HG03196 (cell line): ENCODE measurements at regions not wholly inside any gene's neighbourhood (a gene's known extent, or its start where the extent isn't known, plus 50 kb on each side); places are given as distances from the start of the nearest gene placed in this dataset.
"Not testable (repeated sequence)": the region's sequence is repeated elsewhere in the genome, so short reads cannot be mapped to it uniquely, and the experiment has no call there.

Experiments used
- ATAC-seq: cut with Tn5 transposase; IDR thresholded peaks from one replicate; pipeline ENCODE4 v1.9.1; 2021; ENCODE audit not compliant: unreplicated experiment

- no peak for ATAC-seq
Observed at GRCh38 chr1:191453487-191453886, 704.8 kb upstream of the RGS18 start.

GRCh38 chr1:191457889-191458288 lies 700.4 kb upstream of the RGS18 start:
- no peak for ATAC-seq

GRCh38 chr1:191460234-191460633 lies 698.0 kb upstream of the RGS18 start:
- ATAC-seq: no peak

GRCh38 chr1:191483988-191484387 lies 674.3 kb upstream of the RGS18 start:
- ATAC-seq: no peak

GRCh38 chr1:191490303-191490702 lies 668.0 kb upstream of the RGS18 start:
- ATAC-seq: no peak

GRCh38 chr1:191495040-191495439 lies 663.2 kb upstream of the RGS18 start:
- ATAC-seq: no peak

- ATAC-seq: no peak
Observed at GRCh38 chr1:191498318-191498717, 659.9 kb upstream of the RGS18 start.

GRCh38 chr1:191498825-191499224 lies 659.4 kb upstream of the RGS18 start:
- no peak for ATAC-seq

- no peak for ATAC-seq
Observed at GRCh38 chr1:191504999-191505398, 653.3 kb upstream of the RGS18 start.

GRCh38 chr1:191508239-191508638 lies 650.0 kb upstream of the RGS18 start:
- ATAC-seq: no peak

- not testable (repeated sequence) for ATAC-seq
Observed at GRCh38 chr1:191511480-191511879, 646.8 kb upstream of the RGS18 start.

GRCh38 chr1:191517826-191518225 lies 640.4 kb upstream of the RGS18 start:
- ATAC-seq: no peak

- no peak for ATAC-seq
Observed at GRCh38 chr1:191519519-191519918, 638.7 kb upstream of the RGS18 start.

GRCh38 chr1:191520345-191520744 lies 637.9 kb upstream of the RGS18 start:
- ATAC-seq: no peak

GRCh38 chr1:191525944-191526343 lies 632.3 kb upstream of the RGS18 start:
- ATAC-seq: not testable (repeated sequence)

GRCh38 chr1:191528275-191528674 lies 630.0 kb upstream of the RGS18 start:
- no peak for ATAC-seq

GRCh38 chr1:191530928-191531327 lies 627.3 kb upstream of the RGS18 start:
- ATAC-seq: no peak

- no peak for ATAC-seq
Observed at GRCh38 chr1:191533254-191533653, 625.0 kb upstream of the RGS18 start.

GRCh38 chr1:191536791-191537429 lies 621.4 kb upstream of the RGS18 start:
- ATAC-seq: no peak

- no peak for ATAC-seq
Observed at GRCh38 chr1:191541758-191542157, 616.5 kb upstream of the RGS18 start.

- no peak for ATAC-seq
Observed at GRCh38 chr1:191542444-191542843, 615.8 kb upstream of the RGS18 start.

- no peak for ATAC-seq
Observed at GRCh38 chr1:191546803-191547202, 611.5 kb upstream of the RGS18 start.

- no peak for ATAC-seq
Observed at GRCh38 chr1:191551019-191551418, 607.2 kb upstream of the RGS18 start.
